Astrocyte (in vitro differentiated cells and primary cell): ENCODE measurements at regions not wholly inside any gene's neighbourhood (a gene's known extent, or its start where the extent isn't known, plus 50 kb on each side); places are given as distances from the start of the nearest gene placed in this dataset.

Experiments used
- EZH2 ChIP-seq: IDR thresholded peaks from 2 replicates; pipeline ENCODE4 v1.6.1; 2012; ENCODE audit warnings: mild to moderate bottlenecking, low read length, inconsistent platforms; ENCODE audit not compliant: insufficient read depth
- TF ChIP-seq, protein P1 (sequence below): IDR thresholded peaks from 2 replicates; pipeline ENCODE4 v1.5.1; 2011; ENCODE audit warnings: low read depth, mild to moderate bottlenecking, inconsistent platforms, low read length, moderate library complexity; ENCODE audit not compliant: insufficient read depth

DNA sequence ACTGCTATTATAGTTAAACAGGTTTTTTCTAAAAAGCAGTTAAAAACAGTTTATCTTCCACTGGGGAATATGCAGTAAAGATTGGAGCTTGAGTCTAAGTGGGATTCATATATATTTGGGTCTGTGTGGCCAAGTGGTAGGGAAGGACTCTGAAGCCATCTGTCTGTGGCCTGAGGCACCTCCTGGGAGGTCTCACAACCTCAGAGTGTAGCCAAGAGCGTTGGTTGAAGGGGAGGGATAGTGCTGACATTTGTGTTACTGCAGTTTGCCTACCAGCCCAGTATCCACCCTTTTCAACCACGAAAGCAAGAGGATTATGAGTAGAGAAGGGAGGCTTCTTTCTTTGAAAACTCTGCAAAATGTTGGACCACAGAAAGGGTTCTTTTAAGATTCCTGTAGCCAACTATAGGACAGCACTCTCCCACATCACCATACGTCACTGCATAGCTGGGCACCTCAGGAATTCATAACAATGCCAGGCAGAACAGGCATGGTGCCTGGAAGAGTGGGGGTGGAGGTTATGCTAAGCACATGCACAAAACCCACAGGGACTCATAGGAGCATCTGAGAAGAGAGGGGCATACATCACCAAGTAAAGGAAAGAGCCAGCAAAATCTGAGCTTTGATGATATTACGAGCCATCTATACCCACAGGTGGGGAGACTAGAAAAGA is 90.5 kb upstream of the HEY2 start:
- TF ChIP-seq, protein P1, sequence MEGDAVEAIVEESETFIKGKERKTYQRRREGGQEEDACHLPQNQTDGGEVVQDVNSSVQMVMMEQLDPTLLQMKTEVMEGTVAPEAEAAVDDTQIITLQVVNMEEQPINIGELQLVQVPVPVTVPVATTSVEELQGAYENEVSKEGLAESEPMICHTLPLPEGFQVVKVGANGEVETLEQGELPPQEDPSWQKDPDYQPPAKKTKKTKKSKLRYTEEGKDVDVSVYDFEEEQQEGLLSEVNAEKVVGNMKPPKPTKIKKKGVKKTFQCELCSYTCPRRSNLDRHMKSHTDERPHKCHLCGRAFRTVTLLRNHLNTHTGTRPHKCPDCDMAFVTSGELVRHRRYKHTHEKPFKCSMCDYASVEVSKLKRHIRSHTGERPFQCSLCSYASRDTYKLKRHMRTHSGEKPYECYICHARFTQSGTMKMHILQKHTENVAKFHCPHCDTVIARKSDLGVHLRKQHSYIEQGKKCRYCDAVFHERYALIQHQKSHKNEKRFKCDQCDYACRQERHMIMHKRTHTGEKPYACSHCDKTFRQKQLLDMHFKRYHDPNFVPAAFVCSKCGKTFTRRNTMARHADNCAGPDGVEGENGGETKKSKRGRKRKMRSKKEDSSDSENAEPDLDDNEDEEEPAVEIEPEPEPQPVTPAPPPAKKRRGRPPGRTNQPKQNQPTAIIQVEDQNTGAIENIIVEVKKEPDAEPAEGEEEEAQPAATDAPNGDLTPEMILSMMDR, result no peak
- no peak for TF ChIP-seq EZH2
